ENCODE measurements at regions not wholly inside any gene's neighbourhood (a gene's known extent, or its start where the extent isn't known, plus 50 kb on each side); places are given as distances from the start of the nearest gene placed in this dataset.

GRCh38 chr1:233530665-233531386 lies 83.1 kb upstream of the KCNK1 start:
- no peaks in the 10 kb centered on the region for H3K27me3 Mint-ChIP-seq (ENCODE audit: low read depth)

GRCh38 chr1:233540816-233541215 lies 73.1 kb upstream of the KCNK1 start:
- no peaks in the 10 kb centered on the region for H3K4me1 Mint-ChIP-seq (ENCODE audit: low read depth)
- no peak overlapping the region for H3K4me3 Mint-ChIP-seq
- ChIA-PET POLR2A (no interaction called here), CTCF (no interaction called here)
- no peaks in the 10 kb centered on the region for H3K36me3 Mint-ChIP-seq (ENCODE audit: low read depth)
- no peak for DNase-seq
- no peaks in the 10 kb centered on the region for H3K9me3 Mint-ChIP-seq (ENCODE audit: insufficient read depth)
- no peaks in the 10 kb centered on the region for H3K27me3 Mint-ChIP-seq (ENCODE audit: low read depth)
- no peak overlapping the region for H3K27ac Mint-ChIP-seq
- no peak for ATAC-seq

More at GRCh38 chr1:233530665-233531386, 83.1 kb upstream of the KCNK1 start:
- H3K36me3 Mint-ChIP-seq (ENCODE audit: low read depth): no peaks in the 10 kb centered on the region
- H3K4me1 Mint-ChIP-seq (ENCODE audit: low read depth): no peaks in the 10 kb centered on the region
- DNase-seq: no peak
- H3K4me3 Mint-ChIP-seq: no peak overlapping the region
- no peak for ATAC-seq
- ChIA-PET POLR2A (no interaction called here), CTCF (interaction anchor here (1.2 kb wide), 1 partner anchor 14 kb away, joined by 3 read pairs; no protein-coding TSS in a partner anchor)
- H3K27ac Mint-ChIP-seq: no peak overlapping the region
- H3K9me3 Mint-ChIP-seq (ENCODE audit: insufficient read depth): no peaks in the 10 kb centered on the region

DNA sequence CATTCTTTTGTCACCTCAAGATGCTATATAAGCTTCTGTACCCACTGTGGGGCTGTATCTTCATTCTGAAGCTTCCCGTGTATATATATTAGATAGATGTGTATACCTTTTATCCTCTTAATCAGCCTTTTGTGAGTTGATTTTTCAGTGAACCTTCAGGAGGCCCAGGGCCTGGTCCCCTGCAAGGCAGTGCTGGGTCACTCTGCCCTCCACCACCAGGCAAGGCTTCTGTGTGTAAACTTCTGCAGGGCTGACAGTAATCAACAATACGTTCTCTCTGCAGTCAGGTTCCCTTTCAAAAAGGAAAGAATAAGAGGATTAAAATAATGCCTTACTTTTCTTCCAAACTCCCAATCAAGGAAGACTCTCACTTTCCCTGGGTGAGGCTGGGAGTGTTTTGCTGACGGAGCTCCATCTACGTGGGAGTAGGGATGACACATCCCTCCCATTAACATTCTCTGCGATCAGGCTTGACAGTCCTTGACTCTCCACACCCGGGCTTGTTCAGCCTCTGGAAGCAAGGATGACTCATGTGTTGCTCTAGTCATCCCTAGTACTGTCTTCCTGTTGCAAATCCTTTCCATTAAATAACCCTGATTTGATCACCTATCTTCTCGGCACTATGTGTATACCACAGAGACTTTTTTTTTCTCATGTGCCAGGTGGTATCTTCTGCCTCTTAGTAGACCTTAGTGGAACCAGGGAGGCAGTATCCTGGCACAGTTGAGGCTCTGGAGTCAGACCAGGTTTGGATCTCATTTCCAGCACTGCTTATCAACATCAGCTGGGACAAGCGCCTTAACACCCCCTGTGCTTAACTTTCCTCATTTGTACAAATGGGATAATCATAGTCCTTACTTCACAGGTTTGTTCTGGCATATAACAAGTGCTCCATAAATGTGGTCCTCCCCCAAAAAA lies 70.3 kb upstream of the KCNK1 start:
- no peaks in the 10 kb centered on the region for H3K4me1 Mint-ChIP-seq (ENCODE audit: low read depth)
- H3K4me3 Mint-ChIP-seq: no peak overlapping the region
- POLR2A ChIA-PET: no interaction called here
- H3K36me3 Mint-ChIP-seq (ENCODE audit: low read depth): no peaks in the 10 kb centered on the region
- ATAC-seq (no peak), DNase-seq (no peak)
- no peak overlapping the region for H3K27ac Mint-ChIP-seq
- no peaks in the 10 kb centered on the region for H3K27me3 Mint-ChIP-seq (ENCODE audit: low read depth)
- no peaks in the 10 kb centered on the region for H3K9me3 Mint-ChIP-seq (ENCODE audit: insufficient read depth)
- CTCF ChIA-PET: no interaction called here

DNA sequence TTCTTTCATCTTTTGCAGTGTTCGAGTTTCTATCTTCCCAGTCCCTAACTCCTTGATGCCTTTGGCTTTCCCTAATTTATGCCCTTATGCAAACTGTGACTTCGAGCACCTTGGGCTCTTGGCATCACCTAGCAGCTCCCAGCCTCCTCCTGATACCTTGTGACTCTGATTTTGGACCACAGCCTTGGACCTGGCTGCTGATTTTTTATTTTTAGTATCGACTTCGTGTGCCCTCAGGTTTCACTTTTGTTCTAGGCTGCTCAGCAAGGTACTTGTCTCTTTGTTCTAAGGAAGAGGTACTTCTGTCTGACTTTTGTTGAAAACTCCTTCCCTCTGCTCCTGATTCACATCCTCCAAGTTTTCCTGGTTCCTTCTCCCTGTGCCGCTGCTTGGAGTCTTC lies 69.6 kb upstream of the KCNK1 start:
- Mint-ChIP-seq H3K27me3 (ENCODE audit: low read depth) (no peaks in the 10 kb centered on the region), H3K9me3 (ENCODE audit: insufficient read depth) (no peaks in the 10 kb centered on the region), H3K27ac (no peak overlapping the region), H3K36me3 (ENCODE audit: low read depth) (no peaks in the 10 kb centered on the region), H3K4me1 (ENCODE audit: low read depth) (no peaks in the 10 kb centered on the region), H3K4me3 (no peak overlapping the region)
- ATAC-seq (no peak), DNase-seq (no peak)
- CTCF ChIA-PET: no interaction called here
- POLR2A ChIA-PET: no interaction called here

GRCh38 chr1:233547726-233548125 lies 66.2 kb upstream of the KCNK1 start:
- ChIA-PET POLR2A (no interaction called here), CTCF (interaction anchor here (0.6 kb wide), 1 partner anchor 32 kb away, joined by 3 read pairs; no protein-coding TSS in a partner anchor)
- no peaks in the 10 kb centered on the region for H3K9me3 Mint-ChIP-seq (ENCODE audit: insufficient read depth)
- no peaks in the 10 kb centered on the region for H3K27me3 Mint-ChIP-seq (ENCODE audit: low read depth)
- H3K27ac Mint-ChIP-seq: no peak overlapping the region
- DNase-seq (no peak), ATAC-seq (no peak)
- H3K4me3 Mint-ChIP-seq: no peak overlapping the region
- no peaks in the 10 kb centered on the region for H3K4me1 Mint-ChIP-seq (ENCODE audit: low read depth)
- no peaks in the 10 kb centered on the region for H3K36me3 Mint-ChIP-seq (ENCODE audit: low read depth)

DNA sequence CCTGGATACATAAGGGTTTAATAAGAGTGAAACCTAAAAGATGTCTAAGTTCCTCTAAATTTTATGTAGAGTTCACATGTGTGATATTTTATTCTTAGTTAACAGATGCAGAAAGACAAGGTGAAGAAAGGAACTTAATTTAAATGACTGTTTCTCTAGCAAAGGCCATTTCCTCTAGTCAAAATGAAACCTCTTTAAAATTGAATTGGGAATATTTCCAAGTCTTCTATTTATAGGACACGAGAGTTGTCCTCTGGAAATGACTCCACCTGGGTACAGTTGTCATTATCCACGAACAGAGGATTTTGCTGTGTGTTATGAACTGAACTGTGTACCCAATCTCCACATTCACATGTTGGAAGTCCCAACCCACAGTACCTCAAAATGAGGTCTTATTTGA lies 64.5 kb upstream of the KCNK1 start:
- ATAC-seq (no peak), DNase-seq (no peak)
- H3K9me3 Mint-ChIP-seq (ENCODE audit: insufficient read depth): no peaks in the 10 kb centered on the region
- H3K27ac Mint-ChIP-seq: no peak overlapping the region
- no peaks in the 10 kb centered on the region for H3K27me3 Mint-ChIP-seq (ENCODE audit: low read depth)
- ChIA-PET CTCF (no interaction called here), POLR2A (no interaction called here)
- H3K4me1 Mint-ChIP-seq (ENCODE audit: low read depth): no peaks in the 10 kb centered on the region
- no peak overlapping the region for H3K4me3 Mint-ChIP-seq
- no peaks in the 10 kb centered on the region for H3K36me3 Mint-ChIP-seq (ENCODE audit: low read depth)

GRCh38 chr1:233549917-233550316 lies 64.0 kb upstream of the KCNK1 start:
- POLR2A ChIA-PET: no interaction called here

GRCh38 chr1:233554037-233554436 lies 59.9 kb upstream of the KCNK1 start:
- no peaks in the 10 kb centered on the region for H3K9me3 Mint-ChIP-seq (ENCODE audit: insufficient read depth)
- POLR2A ChIA-PET: no interaction called here

More at GRCh38 chr1:233549917-233550316, 64.0 kb upstream of the KCNK1 start:
- Mint-ChIP-seq H3K27ac (no peak overlapping the region), H3K4me1 (ENCODE audit: low read depth) (no peaks in the 10 kb centered on the region), H3K9me3 (ENCODE audit: insufficient read depth) (no peaks in the 10 kb centered on the region), H3K4me3 (no peak overlapping the region), H3K27me3 (ENCODE audit: low read depth) (no peaks in the 10 kb centered on the region), H3K36me3 (ENCODE audit: low read depth) (no peaks in the 10 kb centered on the region)
- ATAC-seq (no peak), DNase-seq (no peak)
- CTCF ChIA-PET: no interaction called here

GRCh38 chr1:233561708-233562426 lies 52.0 kb upstream of the KCNK1 start:
- POLR2A ChIA-PET: no interaction called here
- no peaks in the 10 kb centered on the region for H3K27me3 Mint-ChIP-seq (ENCODE audit: low read depth)
- no peaks in the 10 kb centered on the region for H3K4me1 Mint-ChIP-seq (ENCODE audit: low read depth)
- CTCF ChIA-PET: no interaction called here
- no peaks in the 10 kb centered on the region for H3K36me3 Mint-ChIP-seq (ENCODE audit: low read depth)
- ATAC-seq (no peak), DNase-seq (no peak)
- H3K27ac Mint-ChIP-seq: no peak overlapping the region
- H3K9me3 Mint-ChIP-seq (ENCODE audit: insufficient read depth): peaks cover 19% of the 10 kb centered on the region
- H3K4me3 Mint-ChIP-seq: no peak overlapping the region

More at GRCh38 chr1:233554037-233554436, 59.9 kb upstream of the KCNK1 start:
- Mint-ChIP-seq H3K4me3 (no peak overlapping the region), H3K36me3 (ENCODE audit: low read depth) (no peaks in the 10 kb centered on the region), H3K27me3 (ENCODE audit: low read depth) (no peaks in the 10 kb centered on the region), H3K27ac (no peak overlapping the region), H3K4me1 (ENCODE audit: low read depth) (no peaks in the 10 kb centered on the region)
- no peak for ATAC-seq
- DNase-seq: no peak
- CTCF ChIA-PET: no interaction called here

Data from activated CD8-positive, alpha-beta T cell treated with anti-CD3 and anti-CD28 coated beads, Interleukin-2, amount 10 ng/mL, durations not matched to agents 7 days and 5 days (primary cell).